GM12878 (cell line): ENCODE measurements at regions not wholly inside any gene's neighbourhood (a gene's known extent, or its start where the extent isn't known, plus 50 kb on each side); places are given as distances from the start of the nearest gene placed in this dataset.

Source experiments
- ATAC-seq: fragments of 200-7000 bp; cut with Tn5 transposase; 3 replicates; pipeline ENCODE4 v1.9.1; 2020; ENCODE audit warnings: mild to moderate bottlenecking, moderate library complexity
- BruUV-seq: library from RNA; stranded (reverse); fragments of 400-500 nt; replicated peaks from 2 replicates; lab custom pipeline; 2021; lab: Mats Ljungman, UMichigan
- CTCF ChIA-PET: fragments of 300-600 bp; sonication (Branson Sonifier 250); formaldehyde crosslinking; extraction: SDS; loops from one replicate; lab custom pipeline; 2021; ENCODE audit warnings: inconsistent platforms; lab: Yijun Ruan, JAX
- POLR2A ChIA-PET: fragments of 350-600 bp; formaldehyde crosslinking; extraction: SDS; loops from one replicate; lab custom pipeline; 2021; ENCODE audit warnings: inconsistent platforms; lab: Charles Lee
- RAD21 ChIA-PET: fragments of 300-600 bp; sonication (Branson Sonifier 250); formaldehyde crosslinking; loops from one replicate; lab custom pipeline; 2023; ENCODE audit warnings: antibody characterized with exemption; ENCODE audit not compliant: unreplicated experiment; lab: Charles Lee
- SMC1A ChIA-PET: fragments of 300-600 bp; sonication (Branson Sonifier 250); formaldehyde crosslinking; loops from one replicate; lab custom pipeline; 2023; ENCODE audit not compliant: unreplicated experiment, uncharacterized antibody; lab: Charles Lee
- DNase-seq: peaks from one replicate; pipeline ENCODE4 v3.0.0-alpha.2; 2011; ENCODE audit warnings: low read depth, low spot score
- FAIRE-seq: peaks from 3 replicates; lab custom pipeline; 2011; peaks lifted over from hg19 to GRCh38; lab: Jason Lieb, UNC
- H2AFZ ChIP-seq: 2 replicates; pipeline ENCODE4 v1.6.0; 2011; ENCODE audit warnings: low read depth, low read length, control low read depth; ENCODE audit not compliant: control insufficient read depth
- H3K27ac ChIP-seq: 2 replicates; pipeline ENCODE4 v1.5.1; 2011; ENCODE audit warnings: control low read depth; ENCODE audit not compliant: control insufficient read depth, insufficient read depth
- H3K27me3 ChIP-seq, 2 experiments: replicated peaks in 1 of 2; 2 replicates each; pipeline versions ENCODE4 v1.6.0 to v1.6.1; 2011; ENCODE audit warnings: low read length in 1 of 2; ENCODE audit not compliant: control insufficient read depth in 2 of 2, insufficient read depth in 2 of 2
- H3K36me3 ChIP-seq, 2 experiments: 2 replicates each; pipeline ENCODE4 v1.5.1; 2011; ENCODE audit warnings: low read length in 1 of 2; ENCODE audit not compliant: control insufficient read depth in 2 of 2, insufficient read depth in 2 of 2
- H3K4me1 ChIP-seq: 2 replicates; pipeline ENCODE4 v1.6.1; 2011; ENCODE audit warnings: mild to moderate bottlenecking, low read length, moderate library complexity, mixed read lengths; ENCODE audit not compliant: control insufficient read depth, insufficient read depth
- H3K4me2 ChIP-seq: 2 replicates; pipeline ENCODE4 v1.6.0; 2011; ENCODE audit warnings: control low read depth; ENCODE audit not compliant: control insufficient read depth, insufficient read depth
- H3K4me3 ChIP-seq: fragments of 200-600 bp; sonication (generic); 2 replicates; pipeline ENCODE4 v1.5.1; 2016
- H3K79me2 ChIP-seq: 2 replicates; pipeline ENCODE4 v1.6.0; 2011; ENCODE audit warnings: low read length; ENCODE audit not compliant: control insufficient read depth, insufficient read depth
- H3K9ac ChIP-seq: 2 replicates; pipeline ENCODE4 v1.8.0; 2011; ENCODE audit warnings: low read length, control low read depth, mixed read lengths; ENCODE audit not compliant: control insufficient read depth, insufficient read depth
- H3K9me3 ChIP-seq: replicated peaks from 3 replicates; pipeline ENCODE4 v1.5.1; 2011; ENCODE audit warnings: mild to moderate bottlenecking, low read length; ENCODE audit not compliant: control insufficient read depth, insufficient read depth
- H4K20me1 ChIP-seq: 2 replicates; pipeline ENCODE4 v1.6.0; 2011; ENCODE audit not compliant: control insufficient read depth, insufficient read depth
- BRCA1 ChIP-seq: IDR thresholded peaks from 2 replicates; pipeline ENCODE4 v1.6.1; 2011; ENCODE audit warnings: low read depth, low read length, improper control_type of control experiment
- CHD4 ChIP-seq: fragments of 200-600 bp; sonication (generic); IDR thresholded peaks from 2 replicates; pipeline ENCODE4 v1.6.1; 2016; ENCODE audit warnings: mild to moderate bottlenecking
- EED ChIP-seq: sonication (generic); IDR thresholded peaks from 2 replicates; pipeline ENCODE4 v1.6.1; 2016; ENCODE audit warnings: antibody characterized with exemption, low read depth
- JUNB ChIP-seq: IDR thresholded peaks from 2 replicates; pipeline ENCODE4 v1.6.1; 2016; ENCODE audit warnings: antibody characterized with exemption, mild to moderate bottlenecking
- MEF2B ChIP-seq: fragments of 450-650 bp; IDR thresholded peaks from 2 replicates; pipeline ENCODE4 v1.6.1; 2018; ENCODE audit warnings: mild to moderate bottlenecking, moderate library complexity; ENCODE audit not compliant: partially characterized antibody, poor library complexity, severe bottlenecking
- MTA3 ChIP-seq: IDR thresholded peaks from 2 replicates; pipeline ENCODE4 v1.6.1; 2012; ENCODE audit warnings: low read length, inconsistent platforms, borderline replicate concordance
- MYC ChIP-seq: IDR thresholded peaks from 2 replicates; pipeline ENCODE4 v1.6.1; 2011; ENCODE audit warnings: mild to moderate bottlenecking, low read length, moderate library complexity, inconsistent platforms; ENCODE audit not compliant: insufficient read depth, insufficient replicate concordance, insufficient read length, severe bottlenecking
- NR2C1 ChIP-seq: fragments of 450-650 bp; IDR thresholded peaks from 2 replicates; pipeline ENCODE4 v1.6.1; 2017; ENCODE audit warnings: antibody characterized with exemption, mild to moderate bottlenecking, moderate library complexity
- RAD51 ChIP-seq: fragments of 450-650 bp; IDR thresholded peaks from 2 replicates; pipeline ENCODE4 v1.6.1; 2016; ENCODE audit warnings: moderate library complexity, mild to moderate bottlenecking, inconsistent platforms
- SMARCA5 ChIP-seq: fragments of 450-650 bp; IDR thresholded peaks from 2 replicates; pipeline ENCODE4 v1.6.1; 2017; ENCODE audit warnings: mild to moderate bottlenecking
- SMC3 ChIP-seq: IDR thresholded peaks from 2 replicates; pipeline ENCODE4 v1.6.1; 2011; ENCODE audit warnings: low read length, improper control_type of control experiment, borderline replicate concordance
- SP1 ChIP-seq: IDR thresholded peaks from one replicate; pipeline ENCODE4 v1.6.1; 2011; ENCODE audit warnings: low read depth, low read length
- SREBF1 ChIP-seq: IDR thresholded peaks from 2 replicates; pipeline ENCODE4 v1.6.1; 2012; ENCODE audit warnings: mild to moderate bottlenecking, low read length
- TBL1XR1 ChIP-seq: IDR thresholded peaks from 2 replicates; pipeline ENCODE4 v1.6.1; 2012; ENCODE audit warnings: low read depth, low read length, improper control_type of control experiment
- YBX1 ChIP-seq: fragments of 450-650 bp; IDR thresholded peaks from 2 replicates; pipeline ENCODE4 v1.6.1; 2016; ENCODE audit warnings: antibody characterized with exemption
- ZBED1 ChIP-seq: IDR thresholded peaks from 2 replicates; pipeline ENCODE4 v1.6.1; 2016; ENCODE audit warnings: borderline replicate concordance
- WGBS: methylation state at CpG from one replicate; pipeline ENCODE4 v1.1.6; 2016; ENCODE audit warnings: low lambda C conversion rate; ENCODE audit not compliant: insufficient replicate concordance, insufficient coverage; ENCODE audit errors: missing lambda C conversion rate; 5-methylcytosine and 5-hydroxymethylcytosine counted together
- in situ Hi-C: fragments of 300-500 bp; cut with MboI; formaldehyde crosslinking; loops from 9 replicates; pipeline ENCODE4 v1.14.3; 2018; ENCODE audit warnings: mixed read lengths
- intact Hi-C: fragments of 100-400 bp; cut with micrococcal nuclease; formaldehyde crosslinking; loops from one replicate; pipeline ENCODE4 v1.14.2; 2022; ENCODE audit not compliant: unreplicated experiment
- TF ChIP-seq, protein P1 (sequence below): fragments of 150-350 bp; IDR thresholded peaks from 2 replicates; pipeline ENCODE4 v1.6.1; 2014; ENCODE audit warnings: mild to moderate bottlenecking, low read depth, low read length
- TF ChIP-seq, protein P2 (sequence below): fragments of 450-650 bp; IDR thresholded peaks from 2 replicates; pipeline ENCODE4 v1.6.1; 2017; ENCODE audit warnings: antibody characterized with exemption, mild to moderate bottlenecking, moderate library complexity
- TF ChIP-seq, protein P3 (sequence below): fragments of 450-650 bp; IDR thresholded peaks from 2 replicates; pipeline ENCODE4 v1.6.1; 2017; ENCODE audit warnings: mild to moderate bottlenecking, moderate library complexity

DNA sequence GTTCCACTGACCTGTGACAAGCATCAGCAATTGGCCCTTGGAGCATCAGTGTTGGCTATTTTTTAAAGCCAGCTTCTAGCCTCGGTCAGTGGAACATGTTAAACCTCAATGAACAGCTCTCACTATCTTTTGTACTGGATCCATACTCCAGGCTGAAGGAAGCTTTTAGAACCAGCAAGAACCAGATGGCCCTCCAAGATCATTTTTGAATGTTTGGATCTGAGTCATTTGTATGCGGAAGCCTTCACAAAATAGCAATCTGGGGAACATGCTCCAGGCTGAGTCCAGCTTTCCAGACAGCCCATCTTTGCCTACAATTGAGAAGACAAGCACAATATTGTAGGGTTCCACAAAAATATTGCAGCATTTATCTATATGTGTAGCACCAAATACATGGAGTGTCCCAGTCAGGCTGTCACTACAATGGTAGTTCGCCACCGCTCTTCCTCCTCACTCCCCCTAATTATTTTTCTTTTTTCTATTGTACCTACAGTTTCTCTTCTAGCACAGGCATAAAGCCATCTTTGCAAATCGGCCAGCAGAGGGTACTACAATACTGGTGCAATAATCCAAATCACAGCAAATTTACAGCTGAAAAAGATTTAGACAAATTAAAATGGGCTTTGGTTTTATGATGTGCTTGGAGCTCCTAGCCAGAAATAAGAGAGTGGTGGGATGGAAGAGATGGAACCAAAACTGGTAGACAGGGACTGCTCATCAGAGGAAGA is 177.4 kb upstream of the BLID start:
- Histone ChIP-seq H3K27me3 (no peaks in the 10 kb centered on the region), H3K9me3 (no peaks in the 10 kb centered on the region; the same call in 2 of the 3 replicates), H3K4me3 (no peak overlapping the region), H3K4me1 (no peaks in the 10 kb centered on the region), H3K27ac (no peak overlapping the region), H2AFZ (no peak overlapping the region), H3K36me3 (no peaks in the 10 kb centered on the region), H3K9ac (no peak overlapping the region), H4K20me1 (no peaks in the 10 kb centered on the region), H3K79me2 (no peaks in the 10 kb centered on the region), H3K4me2 (no peak overlapping the region)
- intact Hi-C loops = loop anchor here (5.0 kb wide), 1 partner anchor 214 kb away; no protein-coding TSS in a partner anchor
- POLR2A ChIA-PET = no interaction called here
- CTCF ChIA-PET = no interaction called here
- BruUV-seq = no TSS peak
- 46% methylated on average over 5 of the region's 5 CpGs for WGBS
- SMC1A ChIA-PET = no interaction called here
- no peak for FAIRE-seq
- DNase-seq = no peak
- RAD21 ChIA-PET = no interaction called here
- ATAC-seq = no peak
- in situ Hi-C loops = no loop called here
- TF ChIP-seq BRCA1 (no peak), ZBED1 (no peak), SP1 (no peak), RAD51 (no peak), MEF2B (no peak), MTA3 (no peak), SREBF1 (no peak), MYC (no peak), EED (no peak), SMARCA5 (no peak), JUNB (no peak), TBL1XR1 (no peak), YBX1 (no peak), NR2C1 (no peak), CHD4 (no peak), SMC3 (no peak)
- TF ChIP-seq, protein P1, sequence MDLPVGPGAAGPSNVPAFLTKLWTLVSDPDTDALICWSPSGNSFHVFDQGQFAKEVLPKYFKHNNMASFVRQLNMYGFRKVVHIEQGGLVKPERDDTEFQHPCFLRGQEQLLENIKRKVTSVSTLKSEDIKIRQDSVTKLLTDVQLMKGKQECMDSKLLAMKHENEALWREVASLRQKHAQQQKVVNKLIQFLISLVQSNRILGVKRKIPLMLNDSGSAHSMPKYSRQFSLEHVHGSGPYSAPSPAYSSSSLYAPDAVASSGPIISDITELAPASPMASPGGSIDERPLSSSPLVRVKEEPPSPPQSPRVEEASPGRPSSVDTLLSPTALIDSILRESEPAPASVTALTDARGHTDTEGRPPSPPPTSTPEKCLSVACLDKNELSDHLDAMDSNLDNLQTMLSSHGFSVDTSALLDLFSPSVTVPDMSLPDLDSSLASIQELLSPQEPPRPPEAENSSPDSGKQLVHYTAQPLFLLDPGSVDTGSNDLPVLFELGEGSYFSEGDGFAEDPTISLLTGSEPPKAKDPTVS = no peak
- TF ChIP-seq, protein P2, sequence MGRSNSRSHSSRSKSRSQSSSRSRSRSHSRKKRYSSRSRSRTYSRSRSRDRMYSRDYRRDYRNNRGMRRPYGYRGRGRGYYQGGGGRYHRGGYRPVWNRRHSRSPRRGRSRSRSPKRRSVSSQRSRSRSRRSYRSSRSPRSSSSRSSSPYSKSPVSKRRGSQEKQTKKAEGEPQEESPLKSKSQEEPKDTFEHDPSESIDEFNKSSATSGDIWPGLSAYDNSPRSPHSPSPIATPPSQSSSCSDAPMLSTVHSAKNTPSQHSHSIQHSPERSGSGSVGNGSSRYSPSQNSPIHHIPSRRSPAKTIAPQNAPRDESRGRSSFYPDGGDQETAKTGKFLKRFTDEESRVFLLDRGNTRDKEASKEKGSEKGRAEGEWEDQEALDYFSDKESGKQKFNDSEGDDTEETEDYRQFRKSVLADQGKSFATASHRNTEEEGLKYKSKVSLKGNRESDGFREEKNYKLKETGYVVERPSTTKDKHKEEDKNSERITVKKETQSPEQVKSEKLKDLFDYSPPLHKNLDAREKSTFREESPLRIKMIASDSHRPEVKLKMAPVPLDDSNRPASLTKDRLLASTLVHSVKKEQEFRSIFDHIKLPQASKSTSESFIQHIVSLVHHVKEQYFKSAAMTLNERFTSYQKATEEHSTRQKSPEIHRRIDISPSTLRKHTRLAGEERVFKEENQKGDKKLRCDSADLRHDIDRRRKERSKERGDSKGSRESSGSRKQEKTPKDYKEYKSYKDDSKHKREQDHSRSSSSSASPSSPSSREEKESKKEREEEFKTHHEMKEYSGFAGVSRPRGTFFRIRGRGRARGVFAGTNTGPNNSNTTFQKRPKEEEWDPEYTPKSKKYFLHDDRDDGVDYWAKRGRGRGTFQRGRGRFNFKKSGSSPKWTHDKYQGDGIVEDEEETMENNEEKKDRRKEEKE = no peak
- TF ChIP-seq, protein P3, sequence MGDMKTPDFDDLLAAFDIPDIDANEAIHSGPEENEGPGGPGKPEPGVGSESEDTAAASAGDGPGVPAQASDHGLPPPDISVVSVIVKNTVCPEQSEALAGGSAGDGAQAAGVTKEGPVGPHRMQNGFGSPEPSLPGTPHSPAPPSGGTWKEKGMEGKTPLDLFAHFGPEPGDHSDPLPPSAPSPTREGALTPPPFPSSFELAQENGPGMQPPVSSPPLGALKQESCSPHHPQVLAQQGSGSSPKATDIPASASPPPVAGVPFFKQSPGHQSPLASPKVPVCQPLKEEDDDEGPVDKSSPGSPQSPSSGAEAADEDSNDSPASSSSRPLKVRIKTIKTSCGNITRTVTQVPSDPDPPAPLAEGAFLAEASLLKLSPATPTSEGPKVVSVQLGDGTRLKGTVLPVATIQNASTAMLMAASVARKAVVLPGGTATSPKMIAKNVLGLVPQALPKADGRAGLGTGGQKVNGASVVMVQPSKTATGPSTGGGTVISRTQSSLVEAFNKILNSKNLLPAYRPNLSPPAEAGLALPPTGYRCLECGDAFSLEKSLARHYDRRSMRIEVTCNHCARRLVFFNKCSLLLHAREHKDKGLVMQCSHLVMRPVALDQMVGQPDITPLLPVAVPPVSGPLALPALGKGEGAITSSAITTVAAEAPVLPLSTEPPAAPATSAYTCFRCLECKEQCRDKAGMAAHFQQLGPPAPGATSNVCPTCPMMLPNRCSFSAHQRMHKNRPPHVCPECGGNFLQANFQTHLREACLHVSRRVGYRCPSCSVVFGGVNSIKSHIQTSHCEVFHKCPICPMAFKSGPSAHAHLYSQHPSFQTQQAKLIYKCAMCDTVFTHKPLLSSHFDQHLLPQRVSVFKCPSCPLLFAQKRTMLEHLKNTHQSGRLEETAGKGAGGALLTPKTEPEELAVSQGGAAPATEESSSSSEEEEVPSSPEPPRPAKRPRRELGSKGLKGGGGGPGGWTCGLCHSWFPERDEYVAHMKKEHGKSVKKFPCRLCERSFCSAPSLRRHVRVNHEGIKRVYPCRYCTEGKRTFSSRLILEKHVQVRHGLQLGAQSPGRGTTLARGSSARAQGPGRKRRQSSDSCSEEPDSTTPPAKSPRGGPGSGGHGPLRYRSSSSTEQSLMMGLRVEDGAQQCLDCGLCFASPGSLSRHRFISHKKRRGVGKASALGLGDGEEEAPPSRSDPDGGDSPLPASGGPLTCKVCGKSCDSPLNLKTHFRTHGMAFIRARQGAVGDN = no peak
